VCaP (cell line): ENCODE measurements at regions not wholly inside any gene's neighbourhood (a gene's known extent, or its start where the extent isn't known, plus 50 kb on each side); places are given as distances from the start of the nearest gene placed in this dataset.

Experiments
- H3K27ac ChIP-seq: fragments of 450-650 bp; 2 replicates; pipeline ENCODE4 v1.5.1; 2017
- TF ChIP-seq, protein P1 (sequence below): fragments of 450-650 bp; conservative IDR thresholded peaks from 2 replicates; pipeline ENCODE4 v1.5.1; 2017; ENCODE audit warnings: mild to moderate bottlenecking, moderate library complexity

DNA sequence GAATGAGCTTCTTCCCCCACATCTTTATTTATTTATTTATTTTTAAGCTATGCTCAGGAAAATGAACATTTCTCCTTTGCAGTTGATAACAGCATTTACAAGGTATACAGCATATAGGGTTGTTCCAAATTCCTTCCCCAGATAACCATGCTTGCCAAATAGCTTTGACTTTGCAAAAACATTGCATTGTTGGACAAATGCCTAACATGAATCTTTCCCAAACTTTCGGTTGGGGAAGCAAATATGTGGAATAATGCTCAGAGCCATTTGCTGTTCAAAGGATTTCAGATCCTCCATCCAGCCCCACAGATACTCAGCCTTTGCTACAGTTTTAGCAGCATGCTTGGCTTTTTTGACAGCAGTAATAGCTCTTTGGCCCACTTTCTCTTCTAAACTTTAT lies 127.2 kb upstream of the AGA start:
- H3K27ac ChIP-seq: no peak overlapping the region
- TF ChIP-seq, protein P1, sequence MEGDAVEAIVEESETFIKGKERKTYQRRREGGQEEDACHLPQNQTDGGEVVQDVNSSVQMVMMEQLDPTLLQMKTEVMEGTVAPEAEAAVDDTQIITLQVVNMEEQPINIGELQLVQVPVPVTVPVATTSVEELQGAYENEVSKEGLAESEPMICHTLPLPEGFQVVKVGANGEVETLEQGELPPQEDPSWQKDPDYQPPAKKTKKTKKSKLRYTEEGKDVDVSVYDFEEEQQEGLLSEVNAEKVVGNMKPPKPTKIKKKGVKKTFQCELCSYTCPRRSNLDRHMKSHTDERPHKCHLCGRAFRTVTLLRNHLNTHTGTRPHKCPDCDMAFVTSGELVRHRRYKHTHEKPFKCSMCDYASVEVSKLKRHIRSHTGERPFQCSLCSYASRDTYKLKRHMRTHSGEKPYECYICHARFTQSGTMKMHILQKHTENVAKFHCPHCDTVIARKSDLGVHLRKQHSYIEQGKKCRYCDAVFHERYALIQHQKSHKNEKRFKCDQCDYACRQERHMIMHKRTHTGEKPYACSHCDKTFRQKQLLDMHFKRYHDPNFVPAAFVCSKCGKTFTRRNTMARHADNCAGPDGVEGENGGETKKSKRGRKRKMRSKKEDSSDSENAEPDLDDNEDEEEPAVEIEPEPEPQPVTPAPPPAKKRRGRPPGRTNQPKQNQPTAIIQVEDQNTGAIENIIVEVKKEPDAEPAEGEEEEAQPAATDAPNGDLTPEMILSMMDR: no peak

DNA sequence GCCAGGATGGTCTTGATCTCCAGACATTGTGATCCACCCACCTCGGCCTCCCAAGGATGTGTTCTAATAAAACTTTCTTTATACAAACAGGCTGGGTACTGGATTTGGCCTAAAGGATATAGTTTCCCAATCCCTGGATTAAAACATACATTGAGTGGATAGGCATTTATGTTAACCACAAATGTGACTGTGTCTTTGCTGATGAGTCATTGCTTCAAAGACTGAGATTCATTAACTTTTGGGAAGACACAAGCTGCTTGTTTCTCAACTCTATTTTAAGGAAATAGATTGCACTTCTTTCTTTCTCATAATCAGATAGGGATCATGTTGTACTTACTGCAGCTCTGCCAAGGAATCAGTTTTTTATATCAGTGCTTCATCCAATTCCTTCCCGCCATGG lies 131.3 kb upstream of the AGA start:
- no peak overlapping the region for H3K27ac ChIP-seq
- TF ChIP-seq, protein P1: no peak

DNA sequence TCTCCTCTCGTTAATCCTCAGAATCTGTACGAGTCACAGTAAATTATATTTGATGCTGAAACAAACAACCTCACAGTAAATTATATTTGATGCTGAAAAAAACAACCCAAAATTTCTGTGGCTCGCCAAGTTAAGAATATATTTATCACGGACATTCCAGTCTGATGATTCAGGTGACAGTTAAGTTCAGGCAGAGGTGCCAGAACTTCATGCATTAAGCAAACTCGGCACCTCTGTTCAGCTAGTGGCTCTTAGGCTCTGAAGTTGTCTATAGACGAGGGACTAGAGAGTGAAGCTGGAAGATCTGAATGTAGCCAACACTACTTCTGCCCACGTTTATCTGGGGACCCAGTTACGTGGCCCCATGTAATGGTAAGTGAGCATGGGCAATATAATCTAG lies 132.2 kb upstream of the AGA start:
- no peak overlapping the region for H3K27ac ChIP-seq
- TF ChIP-seq, protein P1: no peak

DNA sequence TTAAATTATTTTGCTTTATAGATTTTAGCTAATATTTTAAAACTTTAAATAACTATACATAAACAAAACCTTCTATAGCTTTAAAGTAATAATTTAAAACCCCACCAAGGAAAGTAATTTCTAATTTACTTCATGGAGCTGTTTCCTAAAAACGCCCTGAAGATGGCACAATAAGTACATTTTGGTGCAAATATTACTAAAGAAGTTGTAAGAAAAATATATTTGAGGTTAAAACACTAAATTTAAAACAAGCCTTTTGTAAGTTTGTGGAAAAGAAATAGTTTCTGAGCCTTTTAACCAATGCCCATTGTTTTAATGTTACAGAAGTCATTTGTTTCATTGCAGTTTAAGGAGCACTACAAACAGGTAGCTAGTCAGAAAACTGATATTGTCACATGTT lies 137.4 kb upstream of the AGA start:
- TF ChIP-seq, protein P1: peak; percentile 57
- no peak overlapping the region for H3K27ac ChIP-seq

DNA sequence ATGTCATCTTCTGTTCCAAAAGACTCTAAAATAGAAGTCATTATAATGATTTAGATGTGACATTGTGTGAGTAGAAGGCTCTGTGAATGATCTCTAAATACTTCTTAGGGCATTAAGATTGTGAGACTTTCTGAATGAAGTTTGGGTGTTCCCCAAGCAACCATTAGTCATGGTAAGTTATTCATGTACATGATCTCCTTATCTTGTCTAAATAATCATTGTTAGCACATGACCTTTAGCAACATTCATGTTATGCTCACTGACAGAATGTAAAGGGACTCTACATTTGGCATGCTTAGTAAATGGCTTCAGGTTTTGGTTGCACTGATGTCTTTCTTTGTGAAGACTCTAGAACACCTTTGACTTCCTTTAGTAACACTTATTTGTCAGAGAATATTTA lies 140.8 kb upstream of the AGA start:
- H3K27ac ChIP-seq: no peak overlapping the region
- TF ChIP-seq, protein P1: no peak

DNA sequence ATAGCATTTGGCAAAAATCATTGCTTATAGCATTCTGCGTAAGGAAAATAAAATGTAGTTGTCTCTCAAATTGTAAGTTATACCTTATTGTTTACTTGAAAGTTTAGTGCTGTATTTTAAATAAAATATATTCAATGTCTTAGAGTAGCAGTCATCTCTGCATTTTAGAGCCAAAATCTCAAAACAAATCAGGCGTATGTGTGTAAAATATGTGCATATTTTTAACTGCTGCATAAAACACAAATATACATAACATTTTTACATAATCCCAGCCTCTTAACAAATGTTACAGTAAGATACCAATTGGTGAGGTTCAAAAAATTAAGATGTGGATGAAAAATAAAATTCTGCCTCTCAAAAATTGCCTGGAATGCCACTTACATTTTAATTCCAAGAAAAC lies 145.8 kb upstream of the AGA start:
- TF ChIP-seq, protein P1: no peak
- H3K27ac ChIP-seq: no peak overlapping the region

DNA sequence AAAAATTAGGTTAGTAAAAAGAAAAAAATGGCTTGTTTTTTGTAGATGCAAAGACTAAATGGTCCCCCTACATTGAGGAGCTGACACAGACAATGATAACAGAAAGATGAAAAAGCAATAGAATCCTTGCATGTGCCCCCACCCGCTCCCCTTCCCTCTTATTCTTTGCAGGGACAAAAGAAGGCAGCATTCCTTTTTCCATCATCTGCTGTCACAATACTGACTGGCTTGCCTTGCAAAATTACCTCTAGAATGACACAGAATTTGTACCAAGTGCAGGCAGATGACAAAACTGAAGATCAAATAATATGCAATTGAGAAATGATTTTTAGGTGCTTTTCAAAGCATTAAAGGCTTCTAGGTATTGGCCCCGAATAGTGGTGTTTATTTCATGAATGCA lies 153.1 kb upstream of the AGA start:
- H3K27ac ChIP-seq: no peak overlapping the region
- TF ChIP-seq, protein P1: no peak

DNA sequence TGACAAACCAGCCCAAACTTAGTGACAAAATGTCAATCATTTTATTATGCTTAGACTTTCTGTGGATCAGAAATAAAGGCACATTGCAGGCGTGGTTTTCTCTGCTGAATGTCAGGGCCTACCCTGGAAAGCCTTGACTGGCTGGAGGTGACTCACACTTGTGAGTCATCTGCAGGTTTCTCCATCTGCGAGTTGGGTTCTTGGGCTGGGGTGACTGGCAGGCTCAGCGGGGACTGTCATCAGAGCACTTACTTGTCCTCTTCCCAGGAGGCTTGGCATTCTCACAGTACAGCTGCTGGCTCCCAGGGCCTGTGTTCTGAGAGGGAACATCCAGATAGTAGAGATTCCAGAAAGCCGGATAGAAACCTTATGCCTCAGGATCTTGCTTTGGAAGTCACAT lies 153.8 kb upstream of the AGA start:
- TF ChIP-seq, protein P1: no peak
- no peak overlapping the region for H3K27ac ChIP-seq
